A673 (cell line): ENCODE measurements at regions not wholly inside any gene's neighbourhood (a gene's known extent, or its start where the extent isn't known, plus 50 kb on each side); places are given as distances from the start of the nearest gene placed in this dataset.
A peak's percentile ranks its signal among the peaks of the same experiment; 100 is the strongest.

ENCODE experiments used
- BruUV-seq: library from RNA; stranded (reverse); fragments of 400-500 nt; replicated peaks from 2 replicates; lab custom pipeline; 2021; lab: Mats Ljungman, UMichigan
- CTCF ChIA-PET: fragments of 300-600 bp; sonication (Branson Sonifier 250); formaldehyde crosslinking; loops from one replicate; lab custom pipeline; 2022; ENCODE audit warnings: antibody characterized with exemption; lab: Charles Lee
- POLR2A ChIA-PET: fragments of 300-600 bp; sonication (Branson Sonifier 250); formaldehyde crosslinking; loops from one replicate; lab custom pipeline; 2022; ENCODE audit warnings: antibody characterized with exemption; ENCODE audit not compliant: low non-redundant PET; lab: Charles Lee
- DNase-seq: peaks from one replicate; pipeline ENCODE4 v3.0.0-alpha.2; 2015; ENCODE audit warnings: low spot score
- H3K27ac ChIP-seq: fragments of 200-600 bp; sonication (generic); 2 replicates; pipeline ENCODE4 v1.5.1; 2016; ENCODE audit warnings: mixed run types, low read depth, mild to moderate bottlenecking, mixed read lengths, antibody characterized with exemption, low read length; ENCODE audit not compliant: poor library complexity, severe bottlenecking
- H3K27me3 ChIP-seq: fragments of 200-600 bp; sonication (generic); replicated peaks from 2 replicates; pipeline ENCODE4 v1.6.1; 2017; ENCODE audit warnings: mixed run types, low read depth, mild to moderate bottlenecking, mixed read lengths, antibody characterized with exemption, low read length; ENCODE audit not compliant: insufficient read depth, poor library complexity
- H3K36me3 ChIP-seq: fragments of 200-600 bp; sonication (generic); 2 replicates; pipeline ENCODE4 v1.6.1; 2016; ENCODE audit warnings: mixed run types, mild to moderate bottlenecking, mixed read lengths, antibody characterized with exemption, low read length; ENCODE audit not compliant: insufficient read depth, poor library complexity, severe bottlenecking
- H3K4me1 ChIP-seq: fragments of 200-600 bp; sonication (generic); 2 replicates; pipeline ENCODE4 v1.6.1; 2017; ENCODE audit warnings: mixed run types, mild to moderate bottlenecking, mixed read lengths, antibody characterized with exemption, low read length; ENCODE audit not compliant: insufficient read depth, poor library complexity, severe bottlenecking
- H3K4me3 ChIP-seq: fragments of 200-600 bp; sonication (generic); 2 replicates; pipeline ENCODE4 v1.5.1; 2016; ENCODE audit warnings: low read depth, mixed run types, mild to moderate bottlenecking, mixed read lengths, low read length; ENCODE audit not compliant: poor library complexity, severe bottlenecking
- H3K9me3 ChIP-seq: fragments of 200-600 bp; sonication (generic); 2 replicates; pipeline ENCODE4 v1.6.1; 2016; ENCODE audit warnings: mixed run types, low read depth, mild to moderate bottlenecking, mixed read lengths, antibody characterized with exemption, low read length; ENCODE audit not compliant: poor library complexity, severe bottlenecking
- CTCF ChIP-seq: fragments of 300-800, 200-600 bp; sonication (generic); conservative IDR thresholded peaks from 2 replicates; pipeline ENCODE4 v1.5.1; 2017; ENCODE audit warnings: low read depth, mild to moderate bottlenecking, antibody characterized with exemption, low read length, moderate library complexity, mixed read lengths
- EZH2 ChIP-seq: fragments of 200-600 bp; sonication (generic); IDR thresholded peaks from 2 replicates; pipeline ENCODE4 v1.6.1; 2017; ENCODE audit warnings: borderline replicate concordance, low read depth, mild to moderate bottlenecking, mixed read lengths, antibody characterized with exemption, low read length; ENCODE audit not compliant: poor library complexity, severe bottlenecking
- intact Hi-C: fragments of 100-400 bp; cut with micrococcal nuclease; formaldehyde crosslinking; loops from one replicate; pipeline ENCODE4 v1.10.0; 2022; ENCODE audit not compliant: unreplicated experiment

DNA sequence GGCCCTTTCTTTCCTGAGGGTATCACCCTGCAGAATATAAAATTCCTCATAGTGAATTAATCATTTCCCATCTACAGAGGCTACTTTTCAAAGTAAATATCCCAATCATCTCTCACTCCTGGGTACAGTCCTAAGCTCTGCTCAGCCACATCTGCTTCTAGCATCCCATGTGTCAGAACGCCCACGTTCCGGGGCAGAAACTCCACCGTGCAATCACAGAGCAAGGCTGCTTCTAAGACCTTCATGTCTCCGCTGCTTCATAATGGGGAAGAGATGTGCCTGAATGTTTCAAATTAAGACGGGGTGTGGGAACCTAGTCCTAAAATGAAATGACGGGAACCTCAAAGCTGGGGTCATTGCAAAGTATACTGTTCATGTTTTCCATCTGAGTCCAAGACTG, 208.8 kb upstream of the GMDS start:
- TF ChIP-seq EZH2 (no peak), CTCF (no peak)
- no peaks in the 10 kb centered on the region for H3K9me3 ChIP-seq
- DNase-seq: no peak
- intact Hi-C loops: no loop called here
- H3K4me1 ChIP-seq: no peaks in the 10 kb centered on the region
- peaks cover 14% of the 10 kb centered on the region for H3K27me3 ChIP-seq
- H3K27ac ChIP-seq: no peak overlapping the region
- no TSS peak for BruUV-seq
- H3K4me3 ChIP-seq: no peak overlapping the region
- ChIA-PET CTCF (no interaction called here), POLR2A (interaction anchor here (0.6 kb wide), 1 partner anchor 206 kb away, joined by 3 read pairs; no protein-coding TSS in a partner anchor)
- H3K36me3 ChIP-seq: no peaks in the 10 kb centered on the region

DNA sequence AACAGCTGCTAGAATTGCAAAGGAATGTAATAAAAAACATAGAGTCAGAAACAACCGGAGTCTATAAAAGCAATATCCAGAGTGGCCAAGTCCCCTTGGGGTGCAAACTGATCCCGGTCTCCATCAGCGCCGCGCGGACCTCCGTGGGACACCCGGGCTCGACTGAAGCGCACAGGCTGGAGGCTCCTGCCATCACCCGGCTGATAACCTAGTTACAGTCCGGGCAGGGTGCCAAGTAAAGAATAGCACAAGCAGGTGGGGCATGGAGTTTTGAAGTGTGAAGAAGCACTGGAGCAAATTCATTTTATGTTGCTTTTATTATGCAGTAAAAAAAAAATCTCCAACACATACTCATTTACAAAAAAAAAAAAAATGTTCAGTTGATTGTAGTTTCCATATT, 205.1 kb upstream of the GMDS start:
- Histone ChIP-seq H3K4me3 (no peak overlapping the region), H3K27ac (no peak overlapping the region), H3K27me3 (peaks cover 20% of the 10 kb centered on the region), H3K9me3 (no peaks in the 10 kb centered on the region), H3K36me3 (no peaks in the 10 kb centered on the region), H3K4me1 (no peaks in the 10 kb centered on the region)
- peak; percentile 8 for DNase-seq
- ChIA-PET CTCF (no interaction called here), POLR2A (no interaction called here)
- TF ChIP-seq CTCF (no peak), EZH2 (no peak)
- BruUV-seq: no TSS peak
- intact Hi-C loops: no loop called here

DNA sequence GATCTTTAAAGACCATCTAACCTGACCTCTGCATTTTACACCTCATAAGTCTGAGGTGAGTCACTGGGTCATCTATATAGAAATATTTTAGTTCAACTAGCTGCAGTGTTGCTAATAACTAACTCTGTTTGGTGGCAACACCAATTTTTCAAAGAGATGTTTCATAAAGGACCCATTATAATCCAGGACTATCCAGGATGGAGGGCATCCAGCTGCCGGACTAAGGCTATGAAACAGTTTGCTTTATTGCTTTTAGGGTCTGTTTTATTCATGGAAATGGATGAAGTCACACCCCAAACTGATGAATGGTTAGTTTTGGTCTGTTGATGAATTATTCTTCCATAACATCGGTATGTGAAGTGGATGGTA, 204.2 kb upstream of the GMDS start:
- intact Hi-C loops: loop anchor here (5.0 kb wide), 1 partner anchor 852 kb away; no protein-coding TSS in a partner anchor
- CTCF ChIA-PET: interaction anchor here (1.4 kb wide), 1 partner anchor 96 kb away, joined by 3 read pairs; no protein-coding TSS in a partner anchor
- Histone ChIP-seq H3K9me3 (no peaks in the 10 kb centered on the region), H3K36me3 (no peaks in the 10 kb centered on the region), H3K4me1 (no peaks in the 10 kb centered on the region), H3K4me3 (no peak overlapping the region), H3K27me3 (peaks cover 22% of the 10 kb centered on the region), H3K27ac (no peak overlapping the region)
- no peak for DNase-seq
- TF ChIP-seq CTCF (no peak), EZH2 (no peak)
- POLR2A ChIA-PET: no interaction called here
- no TSS peak for BruUV-seq
